Endothelial cell of umbilical vein (primary cell): ENCODE measurements at regions not wholly inside any gene's neighbourhood (a gene's known extent, or its start where the extent isn't known, plus 50 kb on each side); places are given as distances from the start of the nearest gene placed in this dataset.

ENCODE experiments used
- BruUV-seq: library from RNA; stranded (reverse); fragments of 400-500 nt; replicated peaks from 2 replicates; lab custom pipeline; 2021; lab: Mats Ljungman, UMichigan
- CTCF ChIA-PET: fragments of 300-600, 350-600 bp; sonication (Branson Sonifier 250); formaldehyde crosslinking; loops from one replicate; lab custom pipeline; 2021; ENCODE audit warnings: antibody characterized with exemption, inconsistent platforms; lab: Charles Lee
- POLR2A ChIA-PET: fragments of 300-600, 350-600 bp; sonication (Branson Sonifier 250); formaldehyde crosslinking; loops from one replicate; lab custom pipeline; 2021; ENCODE audit warnings: antibody characterized with exemption, inconsistent platforms; lab: Charles Lee
- DNase-seq: peaks from one replicate; pipeline ENCODE4 v3.0.0-alpha.2; 2011; ENCODE audit warnings: low read depth, low spot score
- FAIRE-seq: peaks from 2 replicates; lab custom pipeline; 2011; peaks lifted over from hg19 to GRCh38; lab: Jason Lieb, UNC
- H2AFZ ChIP-seq: 2 replicates; pipeline ENCODE4 v1.6.0; 2012; ENCODE audit warnings: low read depth, low read length, control low read depth, inconsistent platforms
- H3K27ac ChIP-seq: 2 replicates; pipeline ENCODE4 v1.5.1; 2011; ENCODE audit warnings: low read depth, mild to moderate bottlenecking, control low read depth, low read length, moderate library complexity; ENCODE audit not compliant: insufficient read depth
- H3K27me3 ChIP-seq, 2 experiments: 2 replicates each; pipeline versions ENCODE4 v1.6.0 to v1.6.1; 2011; ENCODE audit warnings: low read length in 2 of 2, mixed read lengths in 1 of 2; ENCODE audit not compliant: control insufficient read depth in 2 of 2, insufficient read depth in 2 of 2
- H3K36me3 ChIP-seq, 2 experiments: 2 replicates in 1 of 2; 3 replicates in 1 of 2; pipeline ENCODE4 v1.5.1; 2011; ENCODE audit warnings: low read length in 2 of 2, mild to moderate bottlenecking in 1 of 2, moderate library complexity in 1 of 2; ENCODE audit not compliant: control insufficient read depth in 2 of 2, insufficient read depth in 2 of 2; ENCODE audit errors: extremely low read depth in 1 of 2
- H3K4me1 ChIP-seq: 3 replicates; pipeline ENCODE4 v1.5.1; 2011; ENCODE audit warnings: mild to moderate bottlenecking, low read length; ENCODE audit not compliant: control insufficient read depth, insufficient read depth; ENCODE audit errors: extremely low read depth
- H3K4me2 ChIP-seq: 2 replicates; pipeline ENCODE4 v1.6.1; 2011; ENCODE audit warnings: low read length, control low read depth, mixed read lengths; ENCODE audit not compliant: insufficient read depth
- H3K4me3 ChIP-seq, 3 experiments: fragments of 200-600 bp in 1 of 3; sonication (generic), shearing (Covaris generic) in 1 of 3; replicated peaks in 1 of 3; 2 replicates each; pipeline ENCODE4 v1.5.1; 2011 to 2016; ENCODE audit warnings: control low read depth in 3 of 3, low read length in 3 of 3, mild to moderate bottlenecking in 2 of 3, inconsistent platforms in 1 of 3, low read depth in 1 of 3, moderate library complexity in 1 of 3; ENCODE audit not compliant: insufficient read depth in 1 of 3
- H3K79me2 ChIP-seq: 2 replicates; pipeline ENCODE4 v1.6.0; 2012; ENCODE audit warnings: low read length, inconsistent platforms; ENCODE audit not compliant: control insufficient read depth, insufficient read depth
- H3K9ac ChIP-seq: replicated peaks from 2 replicates; pipeline ENCODE3; 2011; ENCODE audit warnings: low read length, control low read depth; ENCODE audit not compliant: insufficient read depth; ENCODE audit errors: extremely low read depth
- H3K9me1 ChIP-seq: replicated peaks from 3 replicates; pipeline ENCODE4 v1.6.0; 2011; ENCODE audit warnings: mild to moderate bottlenecking, low read length; ENCODE audit not compliant: control insufficient read depth, insufficient read depth; ENCODE audit errors: extremely low read depth
- H3K9me3 ChIP-seq: replicated peaks from 2 replicates; pipeline ENCODE4 v1.5.1; 2012; ENCODE audit warnings: low read length, inconsistent platforms; ENCODE audit not compliant: control insufficient read depth, insufficient read depth
- H4K20me1 ChIP-seq: replicated peaks from 2 replicates; pipeline ENCODE3; 2011; ENCODE audit warnings: mild to moderate bottlenecking, low read length; ENCODE audit not compliant: control insufficient read depth, insufficient read depth; ENCODE audit errors: extremely low read depth
- EZH2 ChIP-seq: IDR thresholded peaks from 2 replicates; pipeline ENCODE4 v1.6.1; 2012; ENCODE audit warnings: borderline replicate concordance, low read depth, mild to moderate bottlenecking, moderate library complexity, low read length, inconsistent platforms; ENCODE audit not compliant: severe bottlenecking
- FOS ChIP-seq: IDR thresholded peaks from 2 replicates; pipeline ENCODE4 v1.6.1; 2011; ENCODE audit warnings: mild to moderate bottlenecking, low read length, moderate library complexity, borderline replicate concordance; ENCODE audit not compliant: insufficient read depth
- GATA2 ChIP-seq: IDR thresholded peaks from 2 replicates; pipeline ENCODE4 v1.7.0; 2011; ENCODE audit warnings: low read depth, mild to moderate bottlenecking, moderate library complexity, mixed read lengths, low read length; ENCODE audit not compliant: insufficient read length, insufficient read depth
- JUN ChIP-seq: IDR thresholded peaks from 2 replicates; pipeline ENCODE4 v1.6.1; 2011; ENCODE audit warnings: borderline replicate concordance, low read depth; ENCODE audit not compliant: insufficient read length, insufficient read depth
- MYC ChIP-seq: IDR thresholded peaks from one replicate; pipeline ENCODE4 v1.6.1; 2011; ENCODE audit warnings: mild to moderate bottlenecking, low read depth, low read length
- POLR2A ChIP-seq: IDR thresholded peaks from 2 replicates; pipeline ENCODE4 v1.6.1; 2012; ENCODE audit warnings: low read depth, mild to moderate bottlenecking, control low read depth, low read length
- POLR2AphosphoS5 ChIP-seq: IDR thresholded peaks from 2 replicates; pipeline ENCODE4 v1.6.1; 2012; ENCODE audit warnings: low read depth, mild to moderate bottlenecking, control low read depth, low read length, moderate library complexity; ENCODE audit not compliant: insufficient read depth
- dilution Hi-C: fragments of 300-500 bp; cut with MboI; formaldehyde crosslinking; loops from one replicate; pipeline ENCODE4 v1.15.0; 2019; ENCODE audit warnings: low sequenced_read_pairs; ENCODE audit not compliant: extremely low pct_ligation_motif_present
- intact Hi-C: fragments of 100-400 bp; cut with micrococcal nuclease; formaldehyde crosslinking; loops from one replicate; pipeline ENCODE4 v1.10.0; 2022
- TF ChIP-seq, protein P1 (sequence below): IDR thresholded peaks from 2 replicates; pipeline ENCODE4 v1.6.1; 2011; ENCODE audit not compliant: insufficient read depth, insufficient read length
- TF ChIP-seq, protein P2 (sequence below), 2 donors: IDR thresholded peaks; 1 replicate in 1 of 2; 2 replicates in 1 of 2; pipeline ENCODE4 v1.5.1; 2011; ENCODE audit warnings: low read length in 2 of 2, mild to moderate bottlenecking in 2 of 2, moderate library complexity in 2 of 2, control low read depth in 1 of 2, inconsistent platforms in 1 of 2, low read depth in 1 of 2; ENCODE audit not compliant: insufficient read depth in 1 of 2; ENCODE audit errors: extremely low read depth in 1 of 2

DNA sequence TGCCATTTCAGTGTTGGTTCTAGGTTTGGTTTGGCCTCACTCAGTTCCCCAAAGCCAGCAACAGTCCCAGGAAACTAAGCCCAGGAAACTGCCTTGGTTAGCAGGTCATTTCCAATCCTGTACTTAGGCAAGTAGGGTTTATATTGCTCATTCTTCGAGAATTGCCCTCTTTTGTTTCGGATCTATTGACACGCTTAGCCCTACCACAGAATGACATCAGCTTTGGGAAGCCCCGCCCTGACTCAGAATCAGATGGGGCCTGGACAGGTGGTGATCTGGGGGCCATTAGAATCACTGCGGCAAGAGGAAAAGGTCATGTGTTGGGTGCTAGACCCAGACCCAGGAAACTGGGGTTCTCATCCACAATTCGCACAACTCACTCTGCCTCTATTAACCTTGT, 578.2 kb downstream of the QKI start:
- dilution Hi-C loops = no loop called here
- POLR2A ChIA-PET = no interaction called here
- no peak overlapping the region for H3K4me2 ChIP-seq
- H3K9me1 ChIP-seq = no peaks in the 10 kb centered on the region
- TF ChIP-seq FOS (no peak), MYC (no peak), POLR2A (no peak), EZH2 (no peak), JUN (no peak), GATA2 (no peak), POLR2AphosphoS5 (no peak)
- TF ChIP-seq, protein P1, sequence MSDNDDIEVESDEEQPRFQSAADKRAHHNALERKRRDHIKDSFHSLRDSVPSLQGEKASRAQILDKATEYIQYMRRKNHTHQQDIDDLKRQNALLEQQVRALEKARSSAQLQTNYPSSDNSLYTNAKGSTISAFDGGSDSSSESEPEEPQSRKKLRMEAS = no peak
- TF ChIP-seq, protein P2, sequence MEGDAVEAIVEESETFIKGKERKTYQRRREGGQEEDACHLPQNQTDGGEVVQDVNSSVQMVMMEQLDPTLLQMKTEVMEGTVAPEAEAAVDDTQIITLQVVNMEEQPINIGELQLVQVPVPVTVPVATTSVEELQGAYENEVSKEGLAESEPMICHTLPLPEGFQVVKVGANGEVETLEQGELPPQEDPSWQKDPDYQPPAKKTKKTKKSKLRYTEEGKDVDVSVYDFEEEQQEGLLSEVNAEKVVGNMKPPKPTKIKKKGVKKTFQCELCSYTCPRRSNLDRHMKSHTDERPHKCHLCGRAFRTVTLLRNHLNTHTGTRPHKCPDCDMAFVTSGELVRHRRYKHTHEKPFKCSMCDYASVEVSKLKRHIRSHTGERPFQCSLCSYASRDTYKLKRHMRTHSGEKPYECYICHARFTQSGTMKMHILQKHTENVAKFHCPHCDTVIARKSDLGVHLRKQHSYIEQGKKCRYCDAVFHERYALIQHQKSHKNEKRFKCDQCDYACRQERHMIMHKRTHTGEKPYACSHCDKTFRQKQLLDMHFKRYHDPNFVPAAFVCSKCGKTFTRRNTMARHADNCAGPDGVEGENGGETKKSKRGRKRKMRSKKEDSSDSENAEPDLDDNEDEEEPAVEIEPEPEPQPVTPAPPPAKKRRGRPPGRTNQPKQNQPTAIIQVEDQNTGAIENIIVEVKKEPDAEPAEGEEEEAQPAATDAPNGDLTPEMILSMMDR (IDR thresholded peaks at IDR 0.05; ENCODE audit: extremely low read depth in 1 of 2, insufficient read depth in 1 of 2, low read depth in 1 of 2, low read length in 2 of 2) = no peak
- no peak overlapping the region for H3K4me3 ChIP-seq
- no peaks in the 10 kb centered on the region for H3K9me3 ChIP-seq
- H3K9ac ChIP-seq = no peak overlapping the region
- H3K27me3 ChIP-seq = no peaks in the 10 kb centered on the region
- FAIRE-seq = no peak
- H2AFZ ChIP-seq = no peak overlapping the region
- intact Hi-C loops = no loop called here
- H3K36me3 ChIP-seq = no peaks in the 10 kb centered on the region
- BruUV-seq = no TSS peak
- no peaks in the 10 kb centered on the region for H3K79me2 ChIP-seq
- H3K27ac ChIP-seq = no peak overlapping the region
- CTCF ChIA-PET = no interaction called here
- H3K4me1 ChIP-seq = peaks cover 2% of the 10 kb centered on the region
- no peaks in the 10 kb centered on the region for H4K20me1 ChIP-seq
- no peak for DNase-seq
